GM18519 (cell line): ENCODE measurements at regions not wholly inside any gene's neighbourhood (a gene's known extent, or its start where the extent isn't known, plus 50 kb on each side); places are given as distances from the start of the nearest gene placed in this dataset.

Experiments used
- ATAC-seq: cut with Tn5 transposase; IDR thresholded peaks from one replicate; pipeline ENCODE4 v1.9.1; 2021; ENCODE audit warnings: mild to moderate bottlenecking, moderate library complexity; ENCODE audit not compliant: unreplicated experiment, low FRiP score

DNA sequence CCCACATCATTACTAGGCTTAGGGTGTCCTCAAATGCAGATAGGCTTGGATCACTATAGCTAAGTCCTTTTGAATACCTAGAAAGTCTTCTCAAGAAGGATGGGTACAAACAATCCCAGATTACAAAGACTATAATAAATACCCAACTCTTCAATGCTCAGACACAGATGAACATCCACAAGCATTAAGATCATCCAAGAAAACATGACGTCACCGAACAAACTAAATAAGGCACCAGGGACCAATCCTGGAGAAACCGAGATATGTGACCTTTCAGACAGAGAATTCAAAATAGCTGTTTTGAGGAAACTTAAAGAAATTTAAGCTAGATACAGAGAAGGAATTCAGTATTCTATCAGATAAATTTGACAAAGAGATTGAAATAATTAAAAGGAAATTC lies 108.0 kb upstream of the PLPP4 start:
- no peak for ATAC-seq

DNA sequence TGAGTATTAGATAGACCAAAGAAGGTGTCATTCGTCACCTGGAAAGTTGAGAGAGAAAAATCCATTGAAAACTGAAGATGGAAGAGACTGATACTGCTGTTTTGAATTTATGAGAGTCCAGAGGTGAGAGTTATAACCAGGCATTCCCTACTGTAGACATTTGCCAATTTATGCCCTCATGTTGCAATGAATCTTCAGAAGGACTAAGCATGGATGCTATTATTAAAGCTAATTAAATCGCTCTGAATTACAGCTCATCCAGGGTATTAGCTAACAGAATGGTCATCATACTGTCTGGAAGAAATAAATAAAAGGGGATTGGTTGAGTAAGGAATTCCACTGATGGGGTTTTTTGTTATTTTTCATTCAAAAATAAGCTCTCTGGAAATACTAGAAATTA lies 101.6 kb upstream of the PLPP4 start:
- ATAC-seq = no peak

- ATAC-seq = no peak
Measured at GRCh38 chr10:120360571-120360970, 96.5 kb upstream of the PLPP4 start.

- ATAC-seq = no peak
Measured at GRCh38 chr10:120365872-120366271, 91.2 kb upstream of the PLPP4 start.

- no peak for ATAC-seq
Measured at GRCh38 chr10:120367341-120367740, 89.7 kb upstream of the PLPP4 start.

DNA sequence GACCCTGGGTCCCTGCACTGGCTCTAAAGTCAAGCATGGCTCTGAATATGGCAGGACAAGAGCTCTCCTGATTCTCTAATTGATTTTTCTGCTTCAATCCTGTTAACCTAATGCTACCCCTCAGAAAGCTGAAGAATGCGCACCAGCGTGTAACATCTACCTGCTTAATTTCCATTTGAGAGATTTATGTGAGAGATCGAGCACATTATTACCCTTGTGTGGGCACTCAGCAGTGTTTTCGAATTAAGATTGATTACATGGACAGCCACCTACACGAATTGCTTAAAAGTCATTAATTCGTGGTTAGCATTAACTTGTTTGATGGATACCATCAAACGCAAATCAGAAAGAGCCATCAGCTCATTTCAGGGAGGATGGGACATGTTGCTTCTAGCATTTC lies 88.7 kb upstream of the PLPP4 start:
- ATAC-seq = no peak

GRCh38 chr10:120368927-120369326 lies 88.1 kb upstream of the PLPP4 start:
- no peak for ATAC-seq

DNA sequence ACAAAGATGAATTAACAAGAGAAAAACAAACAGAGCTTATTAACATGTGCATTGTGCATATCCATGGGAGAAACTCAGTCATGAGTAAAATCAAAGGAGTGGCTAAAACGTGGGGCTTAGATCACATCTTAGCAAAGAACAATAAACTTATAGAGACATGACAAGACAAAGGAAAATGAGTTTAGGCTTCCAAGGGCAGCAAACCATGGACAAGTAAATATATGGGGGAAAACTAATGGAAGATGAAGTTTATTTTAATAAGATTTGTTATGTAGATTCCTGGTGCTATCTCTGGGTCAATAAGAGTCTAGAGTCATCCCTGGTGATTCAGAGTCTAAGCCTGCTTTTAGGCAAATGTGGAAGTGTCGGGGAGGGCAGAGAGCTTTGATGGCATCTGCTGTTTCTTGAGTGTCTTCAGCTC lies 87.2 kb upstream of the PLPP4 start:
- no peak for ATAC-seq

- no peak for ATAC-seq
Measured at GRCh38 chr10:120371856-120372255, 85.2 kb upstream of the PLPP4 start.

GRCh38 chr10:120372917-120373316 lies 84.1 kb upstream of the PLPP4 start:
- ATAC-seq = no peak

GRCh38 chr10:120375666-120376065 lies 81.4 kb upstream of the PLPP4 start:
- ATAC-seq = no peak

GRCh38 chr10:120381931-120382330 lies 75.1 kb upstream of the PLPP4 start:
- ATAC-seq = no peak

GRCh38 chr10:120382360-120382759 lies 74.7 kb upstream of the PLPP4 start:
- ATAC-seq = no peak

DNA sequence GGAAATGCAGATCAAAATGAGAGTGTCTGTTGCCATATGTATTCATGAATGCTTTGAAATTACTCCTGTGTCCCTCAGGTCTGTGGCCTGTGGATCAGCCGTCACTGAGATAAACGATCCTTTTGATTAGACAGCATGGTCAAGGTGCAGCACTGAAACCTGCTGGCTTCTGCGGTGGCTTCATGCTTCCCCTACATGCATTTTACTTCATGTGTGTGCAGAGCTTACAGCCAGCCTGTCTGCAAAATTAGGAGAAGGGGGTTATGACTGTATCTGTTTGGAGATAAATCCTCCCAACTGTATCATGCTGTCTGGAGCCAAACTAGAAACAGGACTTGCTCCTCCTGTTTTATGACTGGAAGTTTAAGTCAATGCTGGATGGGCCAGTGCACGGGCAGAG lies 71.0 kb upstream of the PLPP4 start:
- ATAC-seq = no peak

- no peak for ATAC-seq
Measured at GRCh38 chr10:120386896-120387295, 70.1 kb upstream of the PLPP4 start.

DNA sequence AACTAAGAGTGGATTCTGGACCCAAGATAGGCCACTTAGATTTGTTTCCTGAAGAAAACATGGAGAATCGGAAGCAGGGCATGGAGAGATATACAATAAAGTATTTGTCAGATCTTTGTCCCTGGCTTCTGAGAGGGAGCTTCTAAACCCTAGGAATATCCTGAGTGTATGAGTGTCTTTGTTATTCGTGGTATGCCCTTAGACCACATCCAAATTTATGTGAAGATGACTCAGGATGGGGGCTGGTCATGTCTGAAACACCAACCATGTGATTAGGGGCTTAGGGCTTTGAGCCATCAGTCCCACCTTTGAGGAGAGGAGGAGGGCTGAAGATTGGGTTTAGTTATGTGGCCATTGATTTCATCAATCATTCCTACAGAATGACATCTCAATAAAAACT lies 69.7 kb upstream of the PLPP4 start:
- ATAC-seq = no peak

DNA sequence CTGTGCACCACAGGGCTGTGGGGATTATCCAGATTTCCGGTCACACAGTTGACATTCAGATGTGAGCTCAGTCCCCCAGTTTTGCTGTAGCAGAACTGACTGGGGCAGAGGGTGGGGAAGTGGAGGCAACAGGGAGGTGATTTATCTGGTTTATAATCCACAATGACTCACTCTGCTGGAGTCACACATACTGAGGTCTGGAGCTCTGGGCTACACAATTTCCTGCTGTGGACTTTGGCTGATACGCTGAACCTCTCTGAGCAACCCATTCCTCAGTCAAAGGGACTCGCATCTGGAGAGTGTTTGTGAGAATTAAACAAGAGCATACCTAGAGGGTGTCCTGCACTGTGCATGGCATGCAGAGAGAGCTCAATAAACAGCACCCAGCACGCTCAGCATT lies 64.8 kb upstream of the PLPP4 start:
- no peak for ATAC-seq

GRCh38 chr10:120392671-120393079 lies 64.4 kb upstream of the PLPP4 start:
- ATAC-seq = no peak

- ATAC-seq = no peak
Measured at GRCh38 chr10:120394446-120394845, 62.6 kb upstream of the PLPP4 start.

- ATAC-seq = no peak
Measured at GRCh38 chr10:120396228-120396627, 60.8 kb upstream of the PLPP4 start.

- no peak for ATAC-seq
Measured at GRCh38 chr10:120398180-120398579, 58.8 kb upstream of the PLPP4 start.

- ATAC-seq = no peak
Measured at GRCh38 chr10:120400601-120401000, 56.4 kb upstream of the PLPP4 start.

DNA sequence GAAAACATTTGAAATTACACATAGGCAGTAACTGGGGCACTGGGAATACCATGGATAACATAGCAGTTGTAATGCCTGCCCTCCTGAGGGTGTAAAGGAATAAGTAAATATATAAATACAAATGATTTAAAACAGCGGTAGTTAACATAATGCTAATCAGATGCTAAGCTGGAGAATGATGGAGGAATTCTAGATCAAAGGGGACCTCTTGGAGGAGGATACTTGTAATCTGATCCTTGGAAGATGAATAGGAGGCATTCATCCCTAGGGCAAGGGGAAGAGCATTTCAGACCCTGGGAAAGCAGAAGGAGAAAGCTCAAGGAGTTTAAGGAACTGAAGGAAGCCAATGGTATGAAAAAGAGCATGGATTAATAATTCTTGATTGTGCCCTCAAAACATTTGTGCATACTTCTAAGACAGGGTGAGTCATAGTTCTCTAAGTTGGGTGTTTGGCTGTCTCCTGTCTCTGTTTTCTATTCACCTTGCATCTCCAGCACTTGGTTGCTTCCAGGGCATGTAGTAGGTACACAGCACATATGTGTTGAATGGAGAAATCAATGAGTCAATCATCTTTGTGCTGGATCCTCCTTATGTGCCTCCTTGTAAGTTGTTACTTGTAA lies 54.8 kb upstream of the PLPP4 start:
- no peak for ATAC-seq
